Germinal center (tissue), 1 donor: ENCODE measurements at regions not wholly inside any gene's neighbourhood (a gene's known extent, or its start where the extent isn't known, plus 50 kb on each side); places are given as distances from the start of the nearest gene placed in this dataset.
"Not testable (repeated sequence)": the region's sequence is repeated elsewhere in the genome, so short reads cannot be mapped to it uniquely, and the experiment has no call there.

Source experiments
- DNase-seq: peaks from one replicate; pipeline ENCODE4 v3.0.0; 2012; ENCODE audit warnings: mixed read lengths, low spot score

GRCh38 chr16:47905771-47906170, 250.0 kb downstream of the ABCC12 start:
- no peak for DNase-seq

- DNase-seq: no peak
These were observed 251.1 kb downstream of the ABCC12 start for GRCh38 chr16:47904691-47905090.

- DNase-seq: no peak
These were observed 252.3 kb downstream of the ABCC12 start for GRCh38 chr16:47903470-47903869.

- DNase-seq: not testable (repeated sequence)
These were observed 258.7 kb downstream of the ABCC12 start for GRCh38 chr16:47897105-47897504.

- DNase-seq: no peak
These were observed 260.6 kb downstream of the ABCC12 start for GRCh38 chr16:47895146-47895545.

GRCh38 chr16:47892999-47893398, 262.8 kb downstream of the ABCC12 start:
- DNase-seq: no peak

GRCh38 chr16:47888734-47889133, 267.1 kb downstream of the ABCC12 start:
- DNase-seq: no peak

- DNase-seq: no peak
These were observed 267.7 kb downstream of the ABCC12 start for GRCh38 chr16:47888142-47888541.

- no peak for DNase-seq
These were observed 268.3 kb downstream of the ABCC12 start for GRCh38 chr16:47887496-47887895.

- no peak for DNase-seq
These were observed 269.0 kb downstream of the ABCC12 start for GRCh38 chr16:47886631-47887415.

- no peak for DNase-seq
These were observed 269.7 kb downstream of the ABCC12 start for GRCh38 chr16:47886139-47886538.

GRCh38 chr16:47885489-47885888, 270.3 kb downstream of the ABCC12 start:
- DNase-seq: no peak

- no peak for DNase-seq
These were observed 271.6 kb downstream of the ABCC12 start for GRCh38 chr16:47884116-47884725.

GRCh38 chr16:47881574-47881973, 274.2 kb downstream of the ABCC12 start:
- DNase-seq: no peak

- DNase-seq: no peak
These were observed 275.1 kb downstream of the ABCC12 start for GRCh38 chr16:47880653-47881052.

- DNase-seq: no peak
These were observed 278.6 kb downstream of the ABCC12 start for GRCh38 chr16:47877166-47877565.

GRCh38 chr16:47876511-47876910, 279.3 kb downstream of the ABCC12 start:
- DNase-seq: no peak

GRCh38 chr16:47873434-47873833, 282.4 kb downstream of the ABCC12 start:
- no peak for DNase-seq

GRCh38 chr16:47872225-47872624, 283.6 kb downstream of the ABCC12 start:
- DNase-seq: no peak

GRCh38 chr16:47866423-47866822, 289.4 kb downstream of the ABCC12 start:
- no peak for DNase-seq

GRCh38 chr16:47865337-47865855, 290.4 kb downstream of the ABCC12 start:
- DNase-seq: no peak

GRCh38 chr16:47864262-47864661, 291.5 kb downstream of the ABCC12 start:
- not testable (repeated sequence) for DNase-seq

GRCh38 chr16:47861999-47862398, 293.8 kb downstream of the ABCC12 start:
- no peak for DNase-seq
